ENCODE measurements at regions not wholly inside any gene's neighbourhood (a gene's known extent, or its start where the extent isn't known, plus 50 kb on each side); places are given as distances from the start of the nearest gene placed in this dataset.

DNA sequence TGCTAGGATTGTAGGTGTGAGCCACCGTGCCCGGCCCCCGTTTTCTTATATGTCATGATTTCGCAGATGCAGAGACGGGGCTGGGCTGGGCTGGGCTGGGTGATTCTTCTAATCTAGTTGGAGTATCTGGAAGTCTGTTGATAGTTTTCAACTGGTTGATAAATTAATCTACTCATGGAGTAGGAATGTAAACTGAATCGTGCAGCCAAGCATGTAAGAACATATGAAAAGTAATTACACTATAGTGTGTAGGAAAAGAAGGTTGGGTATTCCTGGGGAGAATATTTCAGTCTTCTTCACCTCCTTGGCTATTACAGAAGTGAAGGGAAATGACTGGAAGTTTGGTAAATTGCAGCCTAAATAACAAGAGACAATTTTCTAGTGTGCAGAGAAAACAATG is 82.6 kb upstream of the MAGI1 start:
- DNase-seq (ENCODE audit: extremely low read depth in 1 of 4, low spot score in 3 of 4) (no peak), FAIRE-seq (no peak), ATAC-seq (no peak)
- H3K27me3 ChIP-seq (ENCODE audit: control insufficient read depth in 2 of 2, insufficient read depth in 2 of 2, low read length in 2 of 2) = peaks cover 4% of the 10 kb centered on the region in 2 experiments; a peak in 2 of 5 replicates
- no peak overlapping the region for H3K27ac ChIP-seq (ENCODE audit: extremely low read depth, low read depth, low read length)
- intact Hi-C loops (cut with micrococcal nuclease) = no loop called here
- no peaks in the 10 kb centered on the region for H3K36me3 ChIP-seq (ENCODE audit: control insufficient read depth, insufficient read depth, low read length)
- no peak for TF ChIP-seq TCF7L2 (IDR thresholded peaks at IDR 0.05; ENCODE audit: low read depth, low read length)
- TF ChIP-seq PTBP1 (IDR thresholded peaks at IDR 0.05; ENCODE audit: low read depth, low read length) = no peak
- TF ChIP-seq, protein P1, sequence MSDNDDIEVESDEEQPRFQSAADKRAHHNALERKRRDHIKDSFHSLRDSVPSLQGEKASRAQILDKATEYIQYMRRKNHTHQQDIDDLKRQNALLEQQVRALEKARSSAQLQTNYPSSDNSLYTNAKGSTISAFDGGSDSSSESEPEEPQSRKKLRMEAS (CRISPR knock-in tag; IDR thresholded peaks at IDR 0.05) = no peak
- TF ChIP-seq FOXJ3 (CRISPR knock-in tag; IDR thresholded peaks at IDR 0.05) = no peak
- H4K20me1 ChIP-seq (replicated peaks; ENCODE audit: control insufficient read depth, insufficient read depth, low read length) = no peaks in the 10 kb centered on the region
- no peak overlapping the region for H2AFZ ChIP-seq (ENCODE audit: low read depth, low read length)
- BruUV-seq (replicated peaks) = no TSS peak
- ChIA-PET CTCF (ENCODE audit: low intra/inter-chr PET ratio) (interaction anchor here (0.7 kb wide), 1 partner anchor 742 kb away, joined by 6 read pairs; no protein-coding TSS in a partner anchor), POLR2A (no interaction called here)
- 0% methylated on average over 5 of the region's 6 CpGs for WGBS (ENCODE audit: insufficient coverage, low coverage, missing lambda C conversion rate)
- H3K9me1 ChIP-seq (ENCODE audit: control insufficient read depth, insufficient read depth, low read length) = no peaks in the 10 kb centered on the region
- no peak overlapping the region for H3K4me3 ChIP-seq
- in situ Hi-C loops (cut with MboI) = no loop called here
- no peaks in the 10 kb centered on the region for H3K9me3 ChIP-seq (replicated peaks; ENCODE audit: control insufficient read depth, insufficient read depth, low read depth, low read length)
- H3K4me2 ChIP-seq (ENCODE audit: insufficient read depth, low read length) = no peak overlapping the region
- H3K9ac ChIP-seq (ENCODE audit: insufficient read depth in 1 of 2, low read depth in 2 of 2, low read length in 2 of 2) = no peak overlapping the region
- H3K79me2 ChIP-seq (ENCODE audit: control insufficient read depth, insufficient read depth, low read length) = no peaks in the 10 kb centered on the region
- no peaks in the 10 kb centered on the region for H3K4me1 ChIP-seq (replicated peaks in 1 of 2; ENCODE audit: control insufficient read depth in 2 of 2, insufficient read depth in 2 of 2, low read length in 2 of 2)

DNA sequence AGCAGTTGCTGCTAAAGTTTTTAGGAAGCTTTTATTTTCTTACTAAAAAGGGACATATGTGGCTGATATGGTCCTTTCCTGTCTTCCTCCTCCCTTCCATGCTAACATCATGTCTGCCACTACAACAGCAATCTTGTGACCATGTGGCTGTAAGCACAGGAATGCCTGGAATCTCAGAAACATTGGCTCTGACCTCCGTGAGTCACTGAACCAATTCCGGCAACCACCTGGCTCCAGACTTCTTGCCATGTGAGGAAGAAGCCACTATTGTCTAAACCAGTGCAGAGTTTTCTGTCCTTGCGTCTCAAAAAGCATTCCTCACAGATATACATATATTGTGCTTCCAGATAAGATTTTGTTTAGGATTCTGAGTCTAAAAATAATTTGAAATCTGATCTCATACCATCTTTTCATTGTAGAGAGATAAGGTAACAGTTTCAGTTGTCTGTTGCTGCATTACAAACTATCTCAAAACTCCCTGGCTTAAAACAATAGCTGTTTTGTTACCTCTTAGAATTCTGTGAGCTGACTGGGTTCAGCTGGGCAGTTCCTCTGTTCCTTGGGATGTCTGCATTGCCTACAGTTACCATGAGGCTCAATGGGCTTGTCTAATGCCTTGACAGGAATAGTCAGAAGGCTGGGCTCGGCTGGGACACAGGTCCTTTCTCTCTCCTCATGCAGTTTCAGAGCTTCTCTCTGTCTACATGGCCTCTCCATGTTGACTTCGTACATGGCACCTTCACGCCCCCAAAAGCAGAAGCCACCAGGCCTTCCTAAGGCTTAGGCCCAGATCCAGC is 77.3 kb upstream of the MAGI1 start:
- no peak for ATAC-seq
- Histone ChIP-seq H3K9me1 (ENCODE audit: control insufficient read depth, insufficient read depth, low read length) (no peaks in the 10 kb centered on the region), H3K27me3 (ENCODE audit: control insufficient read depth in 2 of 2, insufficient read depth in 2 of 2, low read length in 2 of 2) (peaks cover 0 to 2% of the 10 kb centered on the region in 2 experiments; a peak in 2 of 5 replicates), H4K20me1 (replicated peaks; ENCODE audit: control insufficient read depth, insufficient read depth, low read length) (no peaks in the 10 kb centered on the region), H2AFZ (ENCODE audit: low read depth, low read length) (no peak overlapping the region), H3K27ac (ENCODE audit: extremely low read depth, low read depth, low read length) (no peak overlapping the region), H3K9ac (ENCODE audit: insufficient read depth in 1 of 2, low read depth in 2 of 2, low read length in 2 of 2) (no peak overlapping the region), H3K4me3 (no peak overlapping the region), H3K4me2 (ENCODE audit: insufficient read depth, low read length) (no peak overlapping the region), H3K4me1 (replicated peaks in 1 of 2; ENCODE audit: control insufficient read depth in 2 of 2, insufficient read depth in 2 of 2, low read length in 2 of 2) (no peaks in the 10 kb centered on the region), H3K9me3 (replicated peaks; ENCODE audit: control insufficient read depth, insufficient read depth, low read depth, low read length) (no peaks in the 10 kb centered on the region), H3K79me2 (ENCODE audit: control insufficient read depth, insufficient read depth, low read length) (no peaks in the 10 kb centered on the region), H3K36me3 (ENCODE audit: control insufficient read depth, insufficient read depth, low read length) (no peaks in the 10 kb centered on the region)
- no peak for DNase-seq (ENCODE audit: extremely low read depth in 1 of 4, low spot score in 3 of 4)
- WGBS (ENCODE audit: insufficient coverage, low coverage, missing lambda C conversion rate) = 0% methylated on average over 6 of the region's 6 CpGs
- intact Hi-C loops (cut with micrococcal nuclease) (no loop called here), in situ Hi-C loops (cut with MboI) (no loop called here)
- no peak for FAIRE-seq
- POLR2A ChIA-PET = interaction anchor here (0.7 kb wide), 2 partner anchors 175 to 521 kb away, joined by 3 to 4 read pairs; no protein-coding TSS in a partner anchor
- CTCF ChIA-PET (ENCODE audit: low intra/inter-chr PET ratio) = no interaction called here
- BruUV-seq (replicated peaks) = no TSS peak
- no peak for TF ChIP-seq HSF4 (CRISPR knock-in tag; IDR thresholded peaks at IDR 0.05; ENCODE audit: borderline replicate concordance)
- no peak for TF ChIP-seq KDM1A (IDR thresholded peaks at IDR 0.05)
